SK-N-SH treated with all-trans-retinoic acid at 6 μM for 48 hours (cell line): ENCODE measurements at regions not wholly inside any gene's neighbourhood (a gene's known extent, or its start where the extent isn't known, plus 50 kb on each side); places are given as distances from the start of the nearest gene placed in this dataset.

Experiments used
- ATAC-seq: fragments of 200-7000 bp; cut with Tn5 transposase; 3 replicates; pipeline ENCODE4 v1.9.1; 2020; ENCODE audit warnings: mild to moderate bottlenecking, moderate library complexity
- ARNTL ChIP-seq: fragments of 450-650 bp; formaldehyde crosslinking; IDR thresholded peaks from 2 replicates; pipeline ENCODE4 v1.5.0; 2020; ENCODE audit warnings: low read depth, mild to moderate bottlenecking, moderate library complexity, borderline replicate concordance
- BACH2 ChIP-seq: fragments of 250-450 bp; sonication (Bioruptor Pico); IDR thresholded peaks from 2 replicates; pipeline ENCODE4 v1.9.0; 2021; ENCODE audit warnings: mild to moderate bottlenecking, borderline replicate concordance
- CSDC2 ChIP-seq: fragments of 250-450 bp; sonication (Bioruptor Pico); IDR thresholded peaks from 2 replicates; pipeline ENCODE4 v1.5.0; 2020; ENCODE audit warnings: mild to moderate bottlenecking, moderate library complexity
- ESRRG ChIP-seq: fragments of 250-450 bp; sonication (Bioruptor Pico); IDR thresholded peaks from 2 replicates; pipeline ENCODE4 v1.6.1; 2021; ENCODE audit warnings: mild to moderate bottlenecking
- GLIS3 ChIP-seq: fragments of 250-450 bp; sonication (Bioruptor Pico); IDR thresholded peaks from 2 replicates; pipeline ENCODE4 v1.5.0; 2020; ENCODE audit warnings: mild to moderate bottlenecking, moderate library complexity
- ISL1 ChIP-seq: fragments of 250-450 bp; sonication (Bioruptor Pico); IDR thresholded peaks from 2 replicates; pipeline ENCODE4 v2.1.2; 2022; ENCODE audit warnings: mild to moderate bottlenecking, moderate library complexity
- OSR1 ChIP-seq: fragments of 250-450 bp; sonication (Bioruptor Pico); IDR thresholded peaks from 2 replicates; pipeline ENCODE4 v1.8.0; 2022; ENCODE audit warnings: moderate library complexity, mild to moderate bottlenecking, inconsistent platforms
- PPARA ChIP-seq: fragments of 250-450 bp; sonication (Bioruptor Pico); IDR thresholded peaks from 2 replicates; pipeline ENCODE4 v1.5.0; 2020; ENCODE audit warnings: mild to moderate bottlenecking, borderline replicate concordance
- RARB ChIP-seq: fragments of 250-450 bp; sonication (Bioruptor Pico); IDR thresholded peaks from 2 replicates; pipeline ENCODE4 v1.8.0; 2021; ENCODE audit warnings: mild to moderate bottlenecking, moderate library complexity
- TCF4 ChIP-seq: fragments of 250-450 bp; sonication (Bioruptor Pico); IDR thresholded peaks from 2 replicates; pipeline ENCODE4 v1.8.0; 2021; ENCODE audit warnings: mild to moderate bottlenecking, moderate library complexity, borderline replicate concordance
- TSHZ2 ChIP-seq: fragments of 250-450 bp; sonication (Bioruptor Pico); IDR thresholded peaks from 2 replicates; pipeline ENCODE4 v1.5.0; 2020; ENCODE audit warnings: mild to moderate bottlenecking, moderate library complexity
- ZFP3 ChIP-seq: fragments of 250-450 bp; sonication (Bioruptor Pico); IDR thresholded peaks from 2 replicates; pipeline ENCODE4 v1.5.0; 2020; ENCODE audit warnings: mild to moderate bottlenecking, moderate library complexity
- ZFP30 ChIP-seq: fragments of 450-650 bp; formaldehyde crosslinking; IDR thresholded peaks from 2 replicates; pipeline ENCODE4 v1.5.0; 2022; ENCODE audit warnings: mild to moderate bottlenecking, moderate library complexity
- ZNF70 ChIP-seq: fragments of 450-650 bp; formaldehyde crosslinking; IDR thresholded peaks from 2 replicates; pipeline ENCODE4 v1.5.0; 2020; ENCODE audit warnings: mild to moderate bottlenecking, moderate library complexity
- ZNF8 ChIP-seq: fragments of 450-650 bp; formaldehyde crosslinking; IDR thresholded peaks from 2 replicates; pipeline ENCODE4 v1.5.0; 2020; ENCODE audit warnings: mild to moderate bottlenecking, moderate library complexity
- TF ChIP-seq, protein P1 (sequence below): fragments of 250-450 bp; sonication (Bioruptor Pico); IDR thresholded peaks from 2 replicates; pipeline ENCODE4 v1.5.1; 2021; ENCODE audit warnings: mild to moderate bottlenecking, moderate library complexity
- TF ChIP-seq, protein P2 (sequence below): fragments of 250-450 bp; sonication (Bioruptor Pico); IDR thresholded peaks from 2 replicates; pipeline ENCODE4 v1.8.0; 2021; ENCODE audit warnings: low read depth, mild to moderate bottlenecking, moderate library complexity, borderline replicate concordance
- TF ChIP-seq, protein P3 (sequence below): fragments of 250-450 bp; sonication (Bioruptor Pico); IDR thresholded peaks from 2 replicates; pipeline ENCODE4 v1.5.1; 2020; ENCODE audit warnings: low read depth, mild to moderate bottlenecking, moderate library complexity

- TF ChIP-seq TSHZ2 (CRISPR knock-in tag): no peak
- TF ChIP-seq PPARA (CRISPR knock-in tag): no peak
- no peak for TF ChIP-seq ZFP3 (CRISPR knock-in tag)
- TF ChIP-seq ESRRG (CRISPR knock-in tag): no peak
- TF ChIP-seq ISL1: no peak
- TF ChIP-seq ZFP30 (CRISPR knock-in tag): no peak
- TF ChIP-seq ZNF8: no peak
These were observed 155.6 kb downstream of the FSIP2 start (continued) for GRCh38 chr2:185894223-185894622.

GRCh38 chr2:185895828-185896693 lies 157.5 kb downstream of the FSIP2 start:
- no peak for ATAC-seq
- TF ChIP-seq TCF4 (CRISPR knock-in tag): no peak

DNA sequence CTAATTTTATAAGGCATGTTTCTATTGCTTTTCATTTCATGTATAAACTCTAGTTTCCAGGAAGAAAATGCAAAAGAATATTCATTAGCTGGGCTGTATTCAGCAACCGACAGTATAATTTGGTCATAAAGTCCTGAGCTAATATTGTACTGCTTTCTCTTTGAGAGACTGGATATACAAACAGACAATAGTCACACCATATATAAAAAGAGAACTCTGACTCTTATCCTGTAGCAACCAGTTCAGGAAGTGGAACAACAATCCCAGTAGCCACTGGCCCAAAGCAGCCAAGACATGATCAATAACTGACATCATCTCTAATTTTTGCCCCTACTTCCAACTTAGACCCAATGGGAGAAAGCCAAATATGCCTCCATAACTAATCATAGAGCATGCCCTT lies 160.8 kb downstream of the FSIP2 start:
- no peak for ATAC-seq
- TF ChIP-seq ARNTL (CRISPR knock-in tag) (no peak), PPARA (CRISPR knock-in tag) (no peak), TCF4 (CRISPR knock-in tag) (no peak), ZFP3 (CRISPR knock-in tag) (no peak), GLIS3 (no peak), ZNF70 (CRISPR knock-in tag) (no peak), ESRRG (CRISPR knock-in tag) (no peak), TSHZ2 (CRISPR knock-in tag) (no peak), RARB (no peak), BACH2 (no peak), OSR1 (CRISPR knock-in tag) (no peak), CSDC2 (CRISPR knock-in tag) (no peak), ZNF8 (no peak)
- TF ChIP-seq, protein P1, sequence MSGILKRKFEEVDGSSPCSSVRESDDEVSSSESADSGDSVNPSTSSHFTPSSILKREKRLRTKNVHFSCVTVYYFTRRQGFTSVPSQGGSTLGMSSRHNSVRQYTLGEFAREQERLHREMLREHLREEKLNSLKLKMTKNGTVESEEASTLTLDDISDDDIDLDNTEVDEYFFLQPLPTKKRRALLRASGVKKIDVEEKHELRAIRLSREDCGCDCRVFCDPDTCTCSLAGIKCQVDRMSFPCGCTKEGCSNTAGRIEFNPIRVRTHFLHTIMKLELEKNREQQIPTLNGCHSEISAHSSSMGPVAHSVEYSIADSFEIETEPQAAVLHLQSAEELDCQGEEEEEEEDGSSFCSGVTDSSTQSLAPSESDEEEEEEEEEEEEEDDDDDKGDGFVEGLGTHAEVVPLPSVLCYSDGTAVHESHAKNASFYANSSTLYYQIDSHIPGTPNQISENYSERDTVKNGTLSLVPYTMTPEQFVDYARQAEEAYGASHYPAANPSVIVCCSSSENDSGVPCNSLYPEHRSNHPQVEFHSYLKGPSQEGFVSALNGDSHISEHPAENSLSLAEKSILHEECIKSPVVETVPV (CRISPR knock-in tag): no peak
- TF ChIP-seq, protein P2, sequence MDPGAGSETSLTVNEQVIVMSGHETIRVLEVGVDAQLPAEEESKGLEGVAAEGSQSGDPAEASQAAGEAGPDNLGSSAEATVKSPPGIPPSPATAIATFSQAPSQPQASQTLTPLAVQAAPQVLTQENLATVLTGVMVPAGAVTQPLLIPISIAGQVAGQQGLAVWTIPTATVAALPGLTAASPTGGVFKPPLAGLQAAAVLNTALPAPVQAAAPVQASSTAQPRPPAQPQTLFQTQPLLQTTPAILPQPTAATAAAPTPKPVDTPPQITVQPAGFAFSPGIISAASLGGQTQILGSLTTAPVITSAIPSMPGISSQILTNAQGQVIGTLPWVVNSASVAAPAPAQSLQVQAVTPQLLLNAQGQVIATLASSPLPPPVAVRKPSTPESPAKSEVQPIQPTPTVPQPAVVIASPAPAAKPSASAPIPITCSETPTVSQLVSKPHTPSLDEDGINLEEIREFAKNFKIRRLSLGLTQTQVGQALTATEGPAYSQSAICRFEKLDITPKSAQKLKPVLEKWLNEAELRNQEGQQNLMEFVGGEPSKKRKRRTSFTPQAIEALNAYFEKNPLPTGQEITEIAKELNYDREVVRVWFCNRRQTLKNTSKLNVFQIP: no peak
- TF ChIP-seq, protein P3, sequence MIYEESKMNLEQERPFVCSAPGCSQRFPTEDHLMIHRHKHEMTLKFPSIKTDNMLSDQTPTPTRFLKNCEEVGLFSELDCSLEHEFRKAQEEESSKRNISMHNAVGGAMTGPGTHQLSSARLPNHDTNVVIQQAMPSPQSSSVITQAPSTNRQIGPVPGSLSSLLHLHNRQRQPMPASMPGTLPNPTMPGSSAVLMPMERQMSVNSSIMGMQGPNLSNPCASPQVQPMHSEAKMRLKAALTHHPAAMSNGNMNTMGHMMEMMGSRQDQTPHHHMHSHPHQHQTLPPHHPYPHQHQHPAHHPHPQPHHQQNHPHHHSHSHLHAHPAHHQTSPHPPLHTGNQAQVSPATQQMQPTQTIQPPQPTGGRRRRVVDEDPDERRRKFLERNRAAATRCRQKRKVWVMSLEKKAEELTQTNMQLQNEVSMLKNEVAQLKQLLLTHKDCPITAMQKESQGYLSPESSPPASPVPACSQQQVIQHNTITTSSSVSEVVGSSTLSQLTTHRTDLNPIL (CRISPR knock-in tag): no peak
